MCF 10A (cell line): ENCODE measurements at regions not wholly inside any gene's neighbourhood (a gene's known extent, or its start where the extent isn't known, plus 50 kb on each side); places are given as distances from the start of the nearest gene placed in this dataset.

Source experiments
- BruUV-seq: library from RNA; stranded (reverse); fragments of 400-500 nt; replicated peaks from 2 replicates; lab custom pipeline; 2021; lab: Mats Ljungman, UMichigan
- CTCF ChIA-PET: fragments of 300-600 bp; sonication (Branson Sonifier 250); formaldehyde crosslinking; extraction: SDS; loops from one replicate; lab custom pipeline; 2021; ENCODE audit warnings: antibody characterized with exemption, inconsistent platforms; lab: Yijun Ruan, JAX
- POLR2A ChIA-PET: fragments of 300-600, 350-650 bp; sonication (Branson Sonifier 250); formaldehyde crosslinking; extraction: SDS; loops from one replicate; lab custom pipeline; 2020; ENCODE audit warnings: antibody characterized with exemption, inconsistent platforms; lab: Yijun Ruan, JAX
- DNase-seq: peaks from one replicate; pipeline ENCODE4 v3.0.0-alpha.2; 2018; ENCODE audit not compliant: unreplicated experiment
- H3K27ac Mint-ChIP-seq: one replicate; pipeline ENCODE4 v1.8.0; 2022; ENCODE audit warnings: mild to moderate bottlenecking, low read depth, mixed read lengths; ENCODE audit not compliant: unreplicated experiment
- H3K27me3 Mint-ChIP-seq: one replicate; pipeline ENCODE4 v1.8.0; 2022; ENCODE audit warnings: mixed read lengths; ENCODE audit not compliant: insufficient read depth, unreplicated experiment
- H3K36me3 Mint-ChIP-seq: one replicate; pipeline ENCODE4 v1.8.0; 2022; ENCODE audit warnings: mild to moderate bottlenecking, moderate library complexity, mixed read lengths; ENCODE audit not compliant: insufficient read depth, unreplicated experiment
- H3K4me1 Mint-ChIP-seq: one replicate; pipeline ENCODE4 v1.8.0; 2022; ENCODE audit warnings: mixed read lengths; ENCODE audit not compliant: insufficient read depth, unreplicated experiment
- H3K4me3 Mint-ChIP-seq: one replicate; pipeline ENCODE4 v1.8.0; 2022; ENCODE audit warnings: mild to moderate bottlenecking, moderate library complexity, mixed read lengths; ENCODE audit not compliant: unreplicated experiment
- H3K9me3 Mint-ChIP-seq: one replicate; pipeline ENCODE4 v1.8.0; 2022; ENCODE audit warnings: mixed read lengths; ENCODE audit not compliant: unreplicated experiment
- intact Hi-C: fragments of 100-400 bp; cut with micrococcal nuclease; formaldehyde crosslinking; loops from 2 replicates; pipeline ENCODE4 v1.14.1; 2022
- TF ChIP-seq, protein P1 (sequence below): fragments of 200-600 bp; IDR thresholded peaks from one replicate; pipeline ENCODE4 v1.8.0; 2022; ENCODE audit warnings: antibody characterized with exemption, mild to moderate bottlenecking; ENCODE audit not compliant: unreplicated experiment

DNA sequence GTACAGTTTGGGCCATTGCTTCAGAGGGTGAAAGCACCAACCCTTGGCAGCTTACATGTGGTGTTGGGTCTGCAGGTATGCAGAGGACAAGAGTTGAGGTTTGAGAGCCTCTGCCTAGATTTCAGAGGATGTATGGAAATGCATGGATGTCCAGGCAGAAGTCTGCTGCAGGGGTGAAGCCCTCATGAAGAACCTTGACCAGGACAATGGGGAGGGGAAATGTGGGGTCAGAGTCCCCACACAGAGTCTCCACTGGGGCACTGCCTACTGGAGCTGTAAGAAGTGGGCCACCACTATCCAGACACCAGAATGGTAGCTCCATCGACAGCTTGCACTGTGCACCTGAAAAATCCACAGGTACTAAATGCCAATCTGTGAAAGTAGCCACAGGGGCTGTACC lies 113.6 kb upstream of the SPATA31C2 start:
- POLR2A ChIA-PET = no interaction called here
- CTCF ChIA-PET = interaction anchor here (0.7 kb wide), 1 partner anchor 146 kb away, joined by 3 read pairs; no protein-coding TSS in a partner anchor
- no peaks in the 10 kb centered on the region for H3K4me1 Mint-ChIP-seq
- H3K27me3 Mint-ChIP-seq = peaks cover 11% of the 10 kb centered on the region
- BruUV-seq = no TSS peak
- H3K36me3 Mint-ChIP-seq = no peaks in the 10 kb centered on the region
- intact Hi-C loops = no loop called here
- no peak for DNase-seq
- TF ChIP-seq, protein P1, sequence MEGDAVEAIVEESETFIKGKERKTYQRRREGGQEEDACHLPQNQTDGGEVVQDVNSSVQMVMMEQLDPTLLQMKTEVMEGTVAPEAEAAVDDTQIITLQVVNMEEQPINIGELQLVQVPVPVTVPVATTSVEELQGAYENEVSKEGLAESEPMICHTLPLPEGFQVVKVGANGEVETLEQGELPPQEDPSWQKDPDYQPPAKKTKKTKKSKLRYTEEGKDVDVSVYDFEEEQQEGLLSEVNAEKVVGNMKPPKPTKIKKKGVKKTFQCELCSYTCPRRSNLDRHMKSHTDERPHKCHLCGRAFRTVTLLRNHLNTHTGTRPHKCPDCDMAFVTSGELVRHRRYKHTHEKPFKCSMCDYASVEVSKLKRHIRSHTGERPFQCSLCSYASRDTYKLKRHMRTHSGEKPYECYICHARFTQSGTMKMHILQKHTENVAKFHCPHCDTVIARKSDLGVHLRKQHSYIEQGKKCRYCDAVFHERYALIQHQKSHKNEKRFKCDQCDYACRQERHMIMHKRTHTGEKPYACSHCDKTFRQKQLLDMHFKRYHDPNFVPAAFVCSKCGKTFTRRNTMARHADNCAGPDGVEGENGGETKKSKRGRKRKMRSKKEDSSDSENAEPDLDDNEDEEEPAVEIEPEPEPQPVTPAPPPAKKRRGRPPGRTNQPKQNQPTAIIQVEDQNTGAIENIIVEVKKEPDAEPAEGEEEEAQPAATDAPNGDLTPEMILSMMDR = no peak
- peaks cover 9% of the 10 kb centered on the region for H3K9me3 Mint-ChIP-seq
- H3K4me3 Mint-ChIP-seq = no peak overlapping the region
- no peak overlapping the region for H3K27ac Mint-ChIP-seq

DNA sequence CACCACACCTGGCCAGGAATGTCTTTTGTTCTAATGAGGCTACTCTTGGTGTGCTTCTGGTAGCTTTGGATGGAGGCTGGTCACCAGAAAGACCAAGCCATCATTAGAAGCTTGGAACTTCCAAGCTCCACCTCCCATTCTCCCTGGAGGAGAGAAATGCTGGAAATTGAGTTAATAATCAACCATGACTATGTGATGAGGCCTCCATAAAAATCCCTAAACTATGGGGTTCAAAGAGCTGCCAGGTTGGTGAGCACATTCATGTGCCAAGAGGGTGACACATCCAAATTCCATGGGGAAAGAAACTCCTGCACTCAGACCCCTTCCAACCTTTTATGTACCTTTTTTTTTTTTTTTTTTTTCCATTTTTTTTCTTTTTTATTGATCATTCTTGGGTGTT lies 105.5 kb upstream of the SPATA31C2 start:
- intact Hi-C loops = no loop called here
- no peak overlapping the region for H3K4me3 Mint-ChIP-seq
- no peak for DNase-seq
- no peaks in the 10 kb centered on the region for H3K4me1 Mint-ChIP-seq
- no TSS peak for BruUV-seq
- POLR2A ChIA-PET = no interaction called here
- H3K27me3 Mint-ChIP-seq = peaks cover 11% of the 10 kb centered on the region
- no peaks in the 10 kb centered on the region for H3K9me3 Mint-ChIP-seq
- CTCF ChIA-PET = no interaction called here
- H3K36me3 Mint-ChIP-seq = no peaks in the 10 kb centered on the region
- H3K27ac Mint-ChIP-seq = no peak overlapping the region
- TF ChIP-seq, protein P1 = no peak

DNA sequence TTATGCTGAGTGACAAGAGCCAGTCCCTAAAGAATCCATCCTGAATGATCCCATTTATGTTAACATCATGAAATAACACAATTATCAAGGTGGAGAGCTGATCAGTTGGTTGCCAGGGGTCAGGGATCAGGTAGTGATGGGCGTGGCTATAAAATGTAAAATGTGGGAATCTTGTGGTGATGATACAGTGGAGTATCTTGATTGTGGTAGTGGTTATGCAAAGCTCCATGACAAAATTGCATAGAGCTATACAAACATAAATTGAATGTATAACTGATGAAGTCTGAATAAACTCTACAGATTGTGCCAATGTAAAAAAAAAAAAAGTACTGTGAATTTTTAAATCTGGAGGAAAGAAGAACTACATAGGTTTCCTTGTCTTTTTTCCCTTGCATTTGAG lies 104.6 kb upstream of the SPATA31C2 start:
- no peak overlapping the region for H3K27ac Mint-ChIP-seq
- CTCF ChIA-PET = interaction anchor here (0.6 to 1.1 kb wide), 3 partner anchors 121 to 302 kb away, joined by 3 to 6 read pairs (median 3); no protein-coding TSS in a partner anchor
- no peak overlapping the region for H3K4me3 Mint-ChIP-seq
- peaks cover 2% of the 10 kb centered on the region for H3K27me3 Mint-ChIP-seq
- no peaks in the 10 kb centered on the region for H3K36me3 Mint-ChIP-seq
- no peak for DNase-seq
- POLR2A ChIA-PET = interaction anchor here (0.6 to 0.7 kb wide), 2 partner anchors 408 to 850 kb away, joined by 3 read pairs; no protein-coding TSS in a partner anchor
- intact Hi-C loops = no loop called here
- BruUV-seq = no TSS peak
- TF ChIP-seq, protein P1 = no peak
- no peaks in the 10 kb centered on the region for H3K4me1 Mint-ChIP-seq
- H3K9me3 Mint-ChIP-seq = no peaks in the 10 kb centered on the region

DNA sequence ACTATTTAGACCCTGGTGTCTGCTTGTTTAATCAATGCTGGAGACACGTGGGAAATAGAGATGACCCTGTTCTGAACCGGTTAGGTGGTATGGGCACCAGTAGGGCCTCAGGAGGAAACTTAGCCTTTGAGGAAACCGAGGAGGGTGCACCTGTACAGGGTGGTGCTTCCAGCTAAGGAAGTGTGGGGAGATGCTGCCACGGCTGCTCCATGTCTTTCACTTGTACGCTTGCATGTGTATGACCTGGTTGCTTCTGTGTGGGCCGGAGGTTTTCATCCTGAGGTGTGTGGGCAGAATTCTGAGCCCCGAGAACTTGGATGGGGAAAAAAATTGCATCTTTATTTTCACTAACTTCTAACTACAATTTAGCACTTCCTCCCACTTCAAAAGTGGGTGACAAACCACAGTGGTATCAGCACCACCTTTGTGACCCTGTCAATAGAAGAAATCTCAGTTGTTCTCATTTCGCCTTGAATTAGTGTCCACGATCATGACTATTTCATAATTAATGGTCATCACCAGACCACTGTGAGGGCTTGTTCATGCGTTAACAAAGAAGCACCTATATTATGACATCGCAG lies 99.8 kb upstream of the SPATA31C2 start:
- no peak overlapping the region for H3K27ac Mint-ChIP-seq
- CTCF ChIA-PET = no interaction called here
- H3K4me3 Mint-ChIP-seq = no peak overlapping the region
- BruUV-seq = no TSS peak
- no peaks in the 10 kb centered on the region for H3K4me1 Mint-ChIP-seq
- POLR2A ChIA-PET = no interaction called here
- TF ChIP-seq, protein P1 = no peak
- H3K36me3 Mint-ChIP-seq = peaks cover 6% of the 10 kb centered on the region
- no peaks in the 10 kb centered on the region for H3K27me3 Mint-ChIP-seq
- intact Hi-C loops = no loop called here
- DNase-seq = no peak
- no peaks in the 10 kb centered on the region for H3K9me3 Mint-ChIP-seq
